CD4-positive, alpha-beta T cell treated with Interleukin-12 subunit alpha and Interleukin-12 subunit beta, for 1 hour (primary cell): ENCODE measurements at regions not wholly inside any gene's neighbourhood (a gene's known extent, or its start where the extent isn't known, plus 50 kb on each side); places are given as distances from the start of the nearest gene placed in this dataset.
"Not testable (repeated sequence)": the region's sequence is repeated elsewhere in the genome, so short reads cannot be mapped to it uniquely, and the experiment has no call there.

ENCODE experiments used
- DNase-seq: peaks from one replicate; pipeline ENCODE4 v3.0.0-alpha.2; 2020

GRCh38 chr1:112817555-112818373 lies 102.6 kb upstream of the PPM1J start:
- no peak for DNase-seq

- DNase-seq: no peak
These were observed 100.2 kb upstream of the PPM1J start for GRCh38 chr1:112815376-112815775.

GRCh38 chr1:112814645-112815044 lies 99.5 kb upstream of the PPM1J start:
- DNase-seq: not testable (repeated sequence)

GRCh38 chr1:112808861-112809684 lies 93.9 kb upstream of the PPM1J start:
- DNase-seq: peak; percentile 44

GRCh38 chr1:112807999-112808398 lies 92.9 kb upstream of the PPM1J start:
- no peak for DNase-seq

- DNase-seq: no peak
These were observed 92.0 kb upstream of the PPM1J start for GRCh38 chr1:112807117-112807516.

GRCh38 chr1:112806090-112806642 lies 91.0 kb upstream of the PPM1J start:
- no peak for DNase-seq

GRCh38 chr1:112805155-112805853 lies 90.2 kb upstream of the PPM1J start:
- DNase-seq: no peak

GRCh38 chr1:112803906-112804762 lies 89.0 kb upstream of the PPM1J start:
- DNase-seq: peak; percentile 41

- DNase-seq: no peak
These were observed 85.2 kb upstream of the PPM1J start for GRCh38 chr1:112800289-112800688.

- DNase-seq: no peak
These were observed 83.2 kb upstream of the PPM1J start for GRCh38 chr1:112798292-112798691.

GRCh38 chr1:112797224-112797623 lies 82.1 kb upstream of the PPM1J start:
- no peak for DNase-seq

GRCh38 chr1:112794654-112795239 lies 79.6 kb upstream of the PPM1J start:
- no peak for DNase-seq

- DNase-seq: no peak
These were observed 78.8 kb upstream of the PPM1J start for GRCh38 chr1:112793631-112794565.

GRCh38 chr1:112791723-112792104 lies 76.6 kb upstream of the PPM1J start:
- DNase-seq: no peak

GRCh38 chr1:112790920-112791722 lies 76.0 kb upstream of the PPM1J start:
- no peak for DNase-seq

GRCh38 chr1:112788561-112788960 lies 73.4 kb upstream of the PPM1J start:
- no peak for DNase-seq

- no peak for DNase-seq
These were observed 72.9 kb upstream of the PPM1J start for GRCh38 chr1:112788054-112788453.

GRCh38 chr1:112783059-112783458 lies 67.9 kb upstream of the PPM1J start:
- DNase-seq: no peak
